ENCODE measurements at regions not wholly inside any gene's neighbourhood (a gene's known extent, or its start where the extent isn't known, plus 50 kb on each side); places are given as distances from the start of the nearest gene placed in this dataset.
A peak's percentile ranks its signal among the peaks of the same experiment; 100 is the strongest.
"Not testable (repeated sequence)": the region's sequence is repeated elsewhere in the genome, so short reads cannot be mapped to it uniquely, and the experiment has no call there.

GRCh38 chr6:122184401-122184827 lies 215.0 kb upstream of the HSF2 start:
- no peaks in the 10 kb centered on the region for H3K27me3 ChIP-seq
- no peaks in the 10 kb centered on the region for H3K36me3 ChIP-seq
- H3K9me3 ChIP-seq, result no peaks in the 10 kb centered on the region
- DNase-seq (ENCODE audit: low spot score), result no peak
- peak in 1 of 2 donors; percentile 65 for TF ChIP-seq CTCF (IDR thresholded peaks at IDR 0.05)
- no peak overlapping the region for H3K27ac ChIP-seq
- H3K4me3 ChIP-seq, result peak overlapping the region; percentile 16 to 24
- no peaks in the 10 kb centered on the region for H3K4me1 ChIP-seq

- not testable (repeated sequence) for H3K27me3 ChIP-seq; H3K4me1 ChIP-seq; DNase-seq (ENCODE audit: low spot score); H3K36me3 ChIP-seq; H3K9me3 ChIP-seq; H3K4me3 ChIP-seq; H3K27ac ChIP-seq
These were observed 214.0 kb upstream of the HSF2 start for GRCh38 chr6:122185458-122185857.

GRCh38 chr6:122187186-122187585 lies 212.3 kb upstream of the HSF2 start:
- Histone ChIP-seq H3K27ac (no peak overlapping the region), H3K9me3 (no peaks in the 10 kb centered on the region), H3K36me3 (no peaks in the 10 kb centered on the region), H3K27me3 (no peaks in the 10 kb centered on the region), H3K4me3 (no peak overlapping the region), H3K4me1 (no peaks in the 10 kb centered on the region)
- no peak for TF ChIP-seq CTCF (IDR thresholded peaks at IDR 0.05)
- no peak for DNase-seq (ENCODE audit: low spot score)

- H3K27me3 ChIP-seq, result no peaks in the 10 kb centered on the region
- no peak for TF ChIP-seq CTCF (IDR thresholded peaks at IDR 0.05)
- no peak for DNase-seq (ENCODE audit: low spot score)
- H3K36me3 ChIP-seq, result no peaks in the 10 kb centered on the region
- H3K4me1 ChIP-seq, result no peaks in the 10 kb centered on the region
- no peak overlapping the region for H3K27ac ChIP-seq
- no peak overlapping the region for H3K4me3 ChIP-seq
- no peaks in the 10 kb centered on the region for H3K9me3 ChIP-seq
These were observed 200.5 kb upstream of the HSF2 start for GRCh38 chr6:122198922-122199321.

GRCh38 chr6:122200440-122200839 lies 199.0 kb upstream of the HSF2 start:
- Histone ChIP-seq H3K27ac (no peak overlapping the region), H3K4me3 (no peak overlapping the region), H3K36me3 (no peaks in the 10 kb centered on the region), H3K4me1 (no peaks in the 10 kb centered on the region), H3K27me3 (no peaks in the 10 kb centered on the region), H3K9me3 (no peaks in the 10 kb centered on the region)
- DNase-seq (ENCODE audit: low spot score), result no peak
- no peak for TF ChIP-seq CTCF (IDR thresholded peaks at IDR 0.05)

- no peaks in the 10 kb centered on the region for H3K27me3 ChIP-seq
These were observed 196.8 kb upstream of the HSF2 start for GRCh38 chr6:122202576-122203137.

More at GRCh38 chr6:122202576-122203137, 196.8 kb upstream of the HSF2 start:
- H3K4me3 ChIP-seq, result no peak overlapping the region
- no peaks in the 10 kb centered on the region for H3K9me3 ChIP-seq
- no peaks in the 10 kb centered on the region for H3K4me1 ChIP-seq
- H3K27ac ChIP-seq, result no peak overlapping the region
- no peak for DNase-seq (ENCODE audit: low spot score)
- TF ChIP-seq CTCF (IDR thresholded peaks at IDR 0.05), result no peak
- H3K36me3 ChIP-seq, result no peaks in the 10 kb centered on the region
